ENCODE measurements at regions not wholly inside any gene's neighbourhood (a gene's known extent, or its start where the extent isn't known, plus 50 kb on each side); places are given as distances from the start of the nearest gene placed in this dataset.

GRCh38 chr6:167393731-167394130 lies 68.8 kb downstream of the TTLL2 start:
- H3K4me2 ChIP-seq (ENCODE audit: low read depth, low read length), result no peak overlapping the region
- H3K9ac ChIP-seq (ENCODE audit: insufficient read depth, low read depth, low read length), result no peak overlapping the region
- ChIA-PET CTCF (ENCODE audit: low intra/inter-chr PET ratio, low total read pairs) (no interaction called here), POLR2A (no interaction called here)
- H3K36me3 ChIP-seq (replicated peaks in 1 of 2; ENCODE audit: control insufficient read depth in 1 of 2, insufficient read depth in 2 of 2, low read length in 2 of 2), result no peaks in the 10 kb centered on the region
- ATAC-seq (no peak), DNase-seq (ENCODE audit: low spot score) (no peak), FAIRE-seq (no peak)
- intact Hi-C loops (cut with micrococcal nuclease; ENCODE audit: unreplicated experiment) (no loop called here), in situ Hi-C loops (cut with HindIII; ENCODE audit: extremely low pct_ligation_motif_present, low pct_unique_long_range_greater_than_20kb) (no loop called here)
- no peaks in the 10 kb centered on the region for H3K79me2 ChIP-seq (ENCODE audit: insufficient read depth, low read length)
- 67% methylated on average over 7 of the region's 7 CpGs for WGBS (ENCODE audit: low lambda C conversion rate)
- TF ChIP-seq SIX1 (CRISPR knock-in tag; IDR thresholded peaks at IDR 0.05; ENCODE audit: borderline replicate concordance), result no peak
- no peak for TF ChIP-seq BHLHE40 (IDR thresholded peaks at IDR 0.05; ENCODE audit: low read length)
- no peak for TF ChIP-seq ZNF253 (CRISPR knock-in tag; IDR thresholded peaks at IDR 0.05; ENCODE audit: borderline replicate concordance)
- TF ChIP-seq DBP (CRISPR knock-in tag; IDR thresholded peaks at IDR 0.05; ENCODE audit: not compliant biosample characterization), result no peak
- no peak for TF ChIP-seq SKI (IDR thresholded peaks at IDR 0.05; ENCODE audit: partially characterized antibody)
- no peak for TF ChIP-seq AFF4 (CRISPR knock-in tag; IDR thresholded peaks at IDR 0.05)
- no peak for TF ChIP-seq ZZZ3 (CRISPR knock-in tag; IDR thresholded peaks at IDR 0.05; ENCODE audit: borderline replicate concordance)
- no peak for TF ChIP-seq FOXP1 (IDR thresholded peaks at IDR 0.05)
- TF ChIP-seq FOXP1 (CRISPR knock-in tag; IDR thresholded peaks at IDR 0.05), result no peak
- TF ChIP-seq ZNF343 (CRISPR knock-in tag; IDR thresholded peaks at IDR 0.05), result no peak
- TF ChIP-seq, protein P1, sequence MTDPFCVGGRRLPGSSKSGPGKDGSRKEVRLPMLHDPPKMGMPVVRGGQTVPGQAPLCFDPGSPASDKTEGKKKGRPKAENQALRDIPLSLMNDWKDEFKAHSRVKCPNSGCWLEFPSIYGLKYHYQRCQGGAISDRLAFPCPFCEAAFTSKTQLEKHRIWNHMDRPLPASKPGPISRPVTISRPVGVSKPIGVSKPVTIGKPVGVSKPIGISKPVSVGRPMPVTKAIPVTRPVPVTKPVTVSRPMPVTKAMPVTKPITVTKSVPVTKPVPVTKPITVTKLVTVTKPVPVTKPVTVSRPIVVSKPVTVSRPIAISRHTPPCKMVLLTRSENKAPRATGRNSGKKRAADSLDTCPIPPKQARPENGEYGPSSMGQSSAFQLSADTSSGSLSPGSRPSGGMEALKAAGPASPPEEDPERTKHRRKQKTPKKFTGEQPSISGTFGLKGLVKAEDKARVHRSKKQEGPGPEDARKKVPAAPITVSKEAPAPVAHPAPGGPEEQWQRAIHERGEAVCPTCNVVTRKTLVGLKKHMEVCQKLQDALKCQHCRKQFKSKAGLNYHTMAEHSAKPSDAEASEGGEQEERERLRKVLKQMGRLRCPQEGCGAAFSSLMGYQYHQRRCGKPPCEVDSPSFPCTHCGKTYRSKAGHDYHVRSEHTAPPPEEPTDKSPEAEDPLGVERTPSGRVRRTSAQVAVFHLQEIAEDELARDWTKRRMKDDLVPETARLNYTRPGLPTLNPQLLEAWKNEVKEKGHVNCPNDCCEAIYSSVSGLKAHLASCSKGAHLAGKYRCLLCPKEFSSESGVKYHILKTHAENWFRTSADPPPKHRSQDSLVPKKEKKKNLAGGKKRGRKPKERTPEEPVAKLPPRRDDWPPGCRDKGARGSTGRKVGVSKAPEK (CRISPR knock-in tag; IDR thresholded peaks at IDR 0.05; ENCODE audit: borderline replicate concordance), result no peak
- no peak for TF ChIP-seq ZNF44 (CRISPR knock-in tag; IDR thresholded peaks at IDR 0.05)
- TF ChIP-seq, protein P2, sequence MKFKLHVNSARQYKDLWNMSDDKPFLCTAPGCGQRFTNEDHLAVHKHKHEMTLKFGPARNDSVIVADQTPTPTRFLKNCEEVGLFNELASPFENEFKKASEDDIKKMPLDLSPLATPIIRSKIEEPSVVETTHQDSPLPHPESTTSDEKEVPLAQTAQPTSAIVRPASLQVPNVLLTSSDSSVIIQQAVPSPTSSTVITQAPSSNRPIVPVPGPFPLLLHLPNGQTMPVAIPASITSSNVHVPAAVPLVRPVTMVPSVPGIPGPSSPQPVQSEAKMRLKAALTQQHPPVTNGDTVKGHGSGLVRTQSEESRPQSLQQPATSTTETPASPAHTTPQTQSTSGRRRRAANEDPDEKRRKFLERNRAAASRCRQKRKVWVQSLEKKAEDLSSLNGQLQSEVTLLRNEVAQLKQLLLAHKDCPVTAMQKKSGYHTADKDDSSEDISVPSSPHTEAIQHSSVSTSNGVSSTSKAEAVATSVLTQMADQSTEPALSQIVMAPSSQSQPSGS (CRISPR knock-in tag; IDR thresholded peaks at IDR 0.05), result no peak
- H3K4me1 ChIP-seq (ENCODE audit: insufficient read depth, low read length), result peaks cover 47% of the 10 kb centered on the region
- no TSS peak for BruUV-seq (replicated peaks)
- peaks cover 1 to 27% of the 10 kb centered on the region in 2 experiments for H3K27me3 ChIP-seq (ENCODE audit: control insufficient read depth in 1 of 2, insufficient read depth in 2 of 2, low read length in 2 of 2)
- no peak overlapping the region for H3K4me3 ChIP-seq (replicated peaks in 1 of 3; ENCODE audit: insufficient read depth in 1 of 3, low read depth in 2 of 3, low read length in 3 of 3)
- H2AFZ ChIP-seq (ENCODE audit: low read length), result no peak overlapping the region
- no peaks in the 10 kb centered on the region for H4K20me1 ChIP-seq (ENCODE audit: insufficient read depth, low read length)
- H3K27ac ChIP-seq (ENCODE audit: extremely low read length, insufficient read depth, low read length), result no peak overlapping the region
- no peaks in the 10 kb centered on the region for H3K9me3 ChIP-seq (ENCODE audit: low read length)
